Keratinocyte (primary cell): ENCODE measurements at regions not wholly inside any gene's neighbourhood (a gene's known extent, or its start where the extent isn't known, plus 50 kb on each side); places are given as distances from the start of the nearest gene placed in this dataset.

Experiments
- CTCF ChIP-seq, 3 experiments: IDR thresholded peaks in 1 of 3; conservative IDR thresholded peaks in 1 of 3; optimal IDR thresholded peaks in 1 of 3; 2 replicates in 2 of 3; 3 replicates in 1 of 3; pipeline versions ENCODE3 to v1.5.1; 2011; ENCODE audit warnings: low read length in 3 of 3, mild to moderate bottlenecking in 3 of 3, moderate library complexity in 2 of 3, control low read depth in 1 of 3, inconsistent platforms in 1 of 3; ENCODE audit not compliant: insufficient read depth in 2 of 3; ENCODE audit errors: extremely low read depth in 1 of 3
- EZH2 ChIP-seq: IDR thresholded peaks from one replicate; pipeline ENCODE4 v1.6.1; 2012; ENCODE audit warnings: inconsistent platforms, mild to moderate bottlenecking, low read length, moderate library complexity

GRCh38 chr2:106953779-106954178, 67.8 kb upstream of the ST6GAL2 start:
- no peak for TF ChIP-seq CTCF (optimal IDR thresholded peaks at IDR 0.05 in 1 of 3, IDR thresholded peaks at IDR 0.05 in 1 of 3, conservative IDR thresholded peaks at IDR 0.05 in 1 of 3; ENCODE audit: extremely low read depth in 1 of 3, insufficient read depth in 2 of 3, low read length in 3 of 3)
- no peak for TF ChIP-seq EZH2
